Kidney epithelial cell (primary cell): ENCODE measurements at regions not wholly inside any gene's neighbourhood (a gene's known extent, or its start where the extent isn't known, plus 50 kb on each side); places are given as distances from the start of the nearest gene placed in this dataset.

Source experiments
- DNase-seq: peaks from one replicate; pipeline ENCODE4 v3.0.0-alpha.2; 2010; ENCODE audit warnings: low read depth
- H3K27me3 ChIP-seq: 2 replicates; pipeline ENCODE4 v1.6.0; 2011; ENCODE audit warnings: low read length; ENCODE audit not compliant: control insufficient read depth, insufficient read depth
- H3K36me3 ChIP-seq: 2 replicates; pipeline ENCODE4 v1.5.1; 2011; ENCODE audit warnings: low read length; ENCODE audit not compliant: control insufficient read depth, insufficient read depth
- H3K4me3 ChIP-seq: 2 replicates; pipeline ENCODE4 v1.5.1; 2011; ENCODE audit warnings: low read depth, mild to moderate bottlenecking, control low read depth, low read length
- TF ChIP-seq, protein P1 (sequence below): IDR thresholded peaks from 2 replicates; pipeline ENCODE4 v1.5.1; 2011; ENCODE audit warnings: mild to moderate bottlenecking, moderate library complexity, low read length, control low read depth, inconsistent platforms; ENCODE audit not compliant: insufficient read depth, poor library complexity, severe bottlenecking

DNA sequence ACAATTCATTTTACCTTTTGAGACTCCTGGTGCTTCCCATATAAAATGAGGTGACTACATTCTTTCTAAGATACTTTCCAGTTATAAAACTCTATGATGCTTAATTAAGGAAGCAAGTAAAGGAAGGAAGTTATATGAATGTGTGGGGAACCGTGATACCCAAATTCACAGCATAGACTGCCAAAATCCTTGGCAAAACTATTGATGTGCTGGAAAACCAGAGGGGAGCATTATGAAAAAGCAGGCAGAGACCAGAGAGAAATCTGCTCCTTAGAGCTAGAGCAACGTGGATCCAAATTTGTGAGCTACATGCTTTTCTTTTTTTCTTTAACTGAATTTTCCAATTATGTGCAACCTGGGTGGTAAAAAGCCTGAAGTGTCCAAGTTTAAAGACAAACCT, 201.4 kb upstream of the USP25 start:
- Histone ChIP-seq H3K36me3 (no peaks in the 10 kb centered on the region), H3K27me3 (no peaks in the 10 kb centered on the region), H3K4me3 (no peak overlapping the region)
- DNase-seq = no peak
- TF ChIP-seq, protein P1, sequence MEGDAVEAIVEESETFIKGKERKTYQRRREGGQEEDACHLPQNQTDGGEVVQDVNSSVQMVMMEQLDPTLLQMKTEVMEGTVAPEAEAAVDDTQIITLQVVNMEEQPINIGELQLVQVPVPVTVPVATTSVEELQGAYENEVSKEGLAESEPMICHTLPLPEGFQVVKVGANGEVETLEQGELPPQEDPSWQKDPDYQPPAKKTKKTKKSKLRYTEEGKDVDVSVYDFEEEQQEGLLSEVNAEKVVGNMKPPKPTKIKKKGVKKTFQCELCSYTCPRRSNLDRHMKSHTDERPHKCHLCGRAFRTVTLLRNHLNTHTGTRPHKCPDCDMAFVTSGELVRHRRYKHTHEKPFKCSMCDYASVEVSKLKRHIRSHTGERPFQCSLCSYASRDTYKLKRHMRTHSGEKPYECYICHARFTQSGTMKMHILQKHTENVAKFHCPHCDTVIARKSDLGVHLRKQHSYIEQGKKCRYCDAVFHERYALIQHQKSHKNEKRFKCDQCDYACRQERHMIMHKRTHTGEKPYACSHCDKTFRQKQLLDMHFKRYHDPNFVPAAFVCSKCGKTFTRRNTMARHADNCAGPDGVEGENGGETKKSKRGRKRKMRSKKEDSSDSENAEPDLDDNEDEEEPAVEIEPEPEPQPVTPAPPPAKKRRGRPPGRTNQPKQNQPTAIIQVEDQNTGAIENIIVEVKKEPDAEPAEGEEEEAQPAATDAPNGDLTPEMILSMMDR = no peak

DNA sequence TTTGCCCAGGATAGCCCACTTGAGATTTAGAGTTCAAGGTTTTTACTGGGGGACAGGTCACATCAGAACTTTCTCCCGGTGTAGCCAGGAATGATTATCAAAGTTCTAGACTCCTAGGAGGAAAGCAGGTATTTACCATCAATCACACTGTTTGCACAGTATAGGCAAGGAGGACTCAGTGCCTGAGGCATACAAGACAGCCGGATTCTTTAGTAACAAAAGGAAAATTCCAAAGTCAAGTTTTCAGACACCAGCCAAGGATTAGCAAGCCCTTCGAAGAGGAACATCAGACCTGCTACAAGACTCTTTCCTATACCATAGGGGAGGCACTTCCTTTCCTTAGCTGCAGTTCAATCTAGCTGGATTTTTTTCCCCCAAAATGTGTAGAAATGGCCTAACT, 197.8 kb upstream of the USP25 start:
- no peak for DNase-seq
- TF ChIP-seq, protein P1 = no peak
- Histone ChIP-seq H3K36me3 (no peaks in the 10 kb centered on the region), H3K27me3 (no peaks in the 10 kb centered on the region), H3K4me3 (no peak overlapping the region)

DNA sequence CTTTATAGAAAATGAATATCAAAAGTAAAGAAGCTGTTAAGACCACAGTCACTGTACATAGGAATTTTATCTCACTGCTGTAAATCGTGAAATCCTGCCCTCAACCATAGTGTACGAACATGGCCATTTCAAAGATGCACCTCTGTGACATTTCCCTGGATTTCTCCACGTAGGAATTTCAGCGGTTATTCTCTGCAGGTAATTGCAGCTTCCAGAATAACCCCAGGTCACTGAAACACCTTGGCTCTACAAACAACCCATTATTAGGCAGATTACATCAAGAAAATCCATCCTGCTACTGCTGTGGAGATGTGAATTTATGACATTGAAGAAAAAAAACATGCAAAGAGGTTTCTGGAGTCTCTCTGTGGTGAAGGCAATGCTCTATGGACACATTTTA, 196.2 kb upstream of the USP25 start:
- DNase-seq = no peak
- Histone ChIP-seq H3K4me3 (no peak overlapping the region), H3K36me3 (no peaks in the 10 kb centered on the region), H3K27me3 (no peaks in the 10 kb centered on the region)
- TF ChIP-seq, protein P1 = no peak

DNA sequence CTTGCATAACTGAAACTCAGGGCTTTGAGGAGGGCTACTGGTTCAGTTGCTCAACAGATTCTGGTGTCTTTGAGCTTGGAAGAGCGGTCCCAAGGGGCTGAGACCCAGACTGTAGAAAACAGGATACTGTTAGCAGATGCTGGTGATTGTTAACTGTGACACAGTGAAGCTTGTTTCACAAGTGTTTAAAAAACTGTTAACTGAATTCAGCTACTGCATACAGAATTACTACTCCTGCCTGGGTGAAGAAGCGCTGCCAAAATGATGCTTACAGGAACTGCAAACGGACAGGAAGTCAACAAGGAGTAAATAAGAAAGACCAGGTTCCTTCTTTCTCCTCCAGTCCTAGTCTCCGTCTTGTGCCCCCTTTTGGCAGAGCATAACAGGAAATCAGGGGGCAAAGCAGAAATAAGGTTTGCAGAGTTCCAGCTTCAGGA, 195.3 kb upstream of the USP25 start:
- H3K27me3 ChIP-seq = no peaks in the 10 kb centered on the region
- DNase-seq = no peak
- no peaks in the 10 kb centered on the region for H3K36me3 ChIP-seq
- H3K4me3 ChIP-seq = no peak overlapping the region
- TF ChIP-seq, protein P1 = no peak

DNA sequence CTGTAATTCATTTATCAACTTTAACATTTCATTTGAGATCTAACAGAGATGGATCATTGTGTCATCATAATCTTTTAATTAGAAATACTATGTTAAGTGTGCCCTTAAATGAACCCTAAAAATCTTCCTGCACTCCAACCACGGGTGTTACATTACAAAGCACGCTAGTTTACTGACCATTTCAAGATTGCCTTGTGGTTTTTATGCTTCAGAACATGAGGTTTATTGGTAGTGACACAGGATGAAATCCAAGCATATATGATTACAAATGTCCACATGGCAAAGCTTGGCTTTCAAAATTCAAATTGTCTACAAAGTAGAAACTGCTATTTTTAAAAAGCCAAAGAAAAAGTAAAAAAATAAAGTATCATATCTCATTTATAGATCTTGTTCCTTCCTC, 190.4 kb upstream of the USP25 start:
- Histone ChIP-seq H3K36me3 (no peaks in the 10 kb centered on the region), H3K27me3 (no peaks in the 10 kb centered on the region), H3K4me3 (no peak overlapping the region)
- TF ChIP-seq, protein P1 = no peak
- no peak for DNase-seq

DNA sequence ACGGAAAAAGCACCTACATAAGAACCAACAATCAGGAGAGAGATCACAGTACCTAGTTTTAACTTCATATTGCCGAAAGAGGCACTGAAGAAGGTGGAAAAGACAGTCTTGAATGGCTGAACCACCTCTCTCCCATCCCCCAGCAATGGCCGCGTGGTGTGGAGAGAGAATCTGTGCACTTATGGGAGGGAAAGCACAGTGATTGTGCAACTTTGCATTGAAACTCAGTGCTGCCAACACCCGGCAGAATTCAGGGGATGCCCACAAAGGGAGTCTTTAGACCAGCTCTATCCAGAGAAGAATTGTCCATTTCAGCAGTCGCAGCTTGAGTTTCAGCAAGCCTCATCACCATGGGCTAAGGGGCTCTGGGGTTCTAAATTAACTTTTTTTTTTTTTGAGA, 186.3 kb upstream of the USP25 start:
- Histone ChIP-seq H3K4me3 (no peak overlapping the region), H3K27me3 (no peaks in the 10 kb centered on the region), H3K36me3 (no peaks in the 10 kb centered on the region)
- TF ChIP-seq, protein P1 = no peak
- DNase-seq = no peak
